Muscle layer of duodenum (tissue), 2 donors: ENCODE measurements at regions not wholly inside any gene's neighbourhood (a gene's known extent, or its start where the extent isn't known, plus 50 kb on each side); places are given as distances from the start of the nearest gene placed in this dataset.

Experiments used
- H3K27ac ChIP-seq: one replicate; pipeline ENCODE4 v1.7.0; 2013; ENCODE audit warnings: mild to moderate bottlenecking, low read length
- H3K27me3 ChIP-seq: one replicate; pipeline ENCODE4 v1.7.0; 2013; ENCODE audit warnings: low read depth, mild to moderate bottlenecking, control low read depth, low read length
- H3K36me3 ChIP-seq, 2 donors: one replicate each; pipeline ENCODE4 v1.7.0; 2013; ENCODE audit warnings: low read length in 2 of 2, control low read depth in 1 of 2, mild to moderate bottlenecking in 1 of 2; ENCODE audit not compliant: insufficient read depth in 2 of 2, control insufficient read depth in 1 of 2
- H3K4me1 ChIP-seq, 2 donors: one replicate each; pipeline ENCODE4 v1.7.0; 2013; ENCODE audit warnings: low read length in 2 of 2, mild to moderate bottlenecking in 2 of 2, control low read depth in 1 of 2, moderate library complexity in 1 of 2; ENCODE audit not compliant: insufficient read depth in 2 of 2, control insufficient read depth in 1 of 2
- H3K4me3 ChIP-seq, 2 donors: one replicate each; pipeline ENCODE4 v1.7.0; 2013; ENCODE audit warnings: low read length in 2 of 2, low read depth in 1 of 2, mild to moderate bottlenecking in 1 of 2
- H3K9me3 ChIP-seq, 2 donors: one replicate each; pipeline ENCODE4 v1.7.0; 2013; ENCODE audit warnings: low read length in 2 of 2, control low read depth in 1 of 2, mild to moderate bottlenecking in 1 of 2; ENCODE audit not compliant: control insufficient read depth in 1 of 2
- donor health status: healthy.

DNA sequence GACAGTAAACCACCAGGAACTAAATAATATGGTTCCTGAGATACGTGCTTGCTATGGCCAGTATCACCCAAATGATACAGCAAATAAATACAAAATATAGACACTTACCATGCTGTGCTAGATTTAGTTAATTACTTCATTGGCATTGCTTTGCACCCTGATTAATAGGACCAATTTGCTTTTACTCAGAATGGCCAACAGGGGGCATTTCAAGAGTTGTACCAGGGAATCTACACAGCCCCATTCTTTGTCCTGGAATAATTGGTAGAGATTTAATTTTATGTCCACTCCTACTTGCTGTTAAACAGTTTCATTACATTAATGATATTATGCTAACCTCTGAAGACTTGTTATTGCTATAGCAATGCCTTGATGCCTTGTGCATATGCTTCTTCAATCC lies 280.8 kb downstream of the RERGL start:
- Histone ChIP-seq H3K4me1 (no peaks in the 10 kb centered on the region), H3K27ac (no peak overlapping the region), H3K9me3 (peaks cover 0 to 15% of the 10 kb centered on the region in 2 donors), H3K4me3 (no peak overlapping the region), H3K27me3 (no peaks in the 10 kb centered on the region), H3K36me3 (no peaks in the 10 kb centered on the region)

DNA sequence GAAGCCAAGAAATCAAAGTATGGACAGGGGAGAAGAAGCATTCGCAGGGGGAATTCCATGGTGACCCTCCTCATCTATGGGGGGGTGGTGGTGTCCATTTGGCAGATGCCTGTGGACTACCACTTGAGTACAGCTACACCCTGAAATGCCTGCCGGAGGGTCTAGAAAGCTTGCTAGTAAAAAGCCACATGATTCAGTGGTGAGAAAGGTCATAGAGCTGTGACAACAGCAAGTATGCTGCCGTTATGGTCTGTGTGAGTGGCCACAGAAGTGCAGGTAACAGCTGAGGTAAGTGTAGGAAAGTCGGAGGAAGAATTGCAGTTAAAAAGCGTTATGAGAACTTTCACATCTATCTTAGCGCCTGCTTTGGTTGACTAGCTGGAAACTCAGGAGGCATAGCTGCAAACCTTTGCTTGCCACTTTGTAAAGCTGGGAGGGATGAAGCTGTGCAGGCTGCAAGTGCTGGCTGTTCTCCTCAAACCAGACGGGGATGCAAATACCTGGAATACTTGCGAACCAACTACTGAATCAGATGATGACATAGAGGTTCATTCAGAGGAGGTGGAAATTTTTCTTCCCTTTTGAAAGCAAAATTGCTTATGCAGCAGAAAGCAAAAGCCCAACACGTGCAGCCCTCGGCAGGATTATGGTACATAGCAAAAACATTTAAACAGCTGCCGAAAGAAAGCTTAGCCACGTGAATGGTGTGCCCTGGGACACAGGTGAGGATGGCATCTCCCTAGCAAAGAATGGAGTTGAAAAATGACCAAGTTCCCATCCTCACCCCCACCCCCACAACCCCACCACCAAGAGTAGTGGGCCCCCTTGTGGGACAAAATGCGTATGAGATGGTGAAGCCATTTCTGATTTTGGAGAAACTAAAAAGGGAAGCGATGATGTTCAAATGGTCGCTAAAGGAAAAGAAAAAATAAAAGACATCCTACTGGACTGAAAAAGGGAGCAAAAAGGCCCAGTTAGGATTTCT lies 287.0 kb downstream of the RERGL start:
- no peak overlapping the region for H3K27ac ChIP-seq
- H3K27me3 ChIP-seq, result no peaks in the 10 kb centered on the region
- no peaks in the 10 kb centered on the region for H3K36me3 ChIP-seq
- no peaks in the 10 kb centered on the region for H3K4me1 ChIP-seq
- H3K9me3 ChIP-seq, result no peaks in the 10 kb centered on the region
- H3K4me3 ChIP-seq, result no peak overlapping the region

DNA sequence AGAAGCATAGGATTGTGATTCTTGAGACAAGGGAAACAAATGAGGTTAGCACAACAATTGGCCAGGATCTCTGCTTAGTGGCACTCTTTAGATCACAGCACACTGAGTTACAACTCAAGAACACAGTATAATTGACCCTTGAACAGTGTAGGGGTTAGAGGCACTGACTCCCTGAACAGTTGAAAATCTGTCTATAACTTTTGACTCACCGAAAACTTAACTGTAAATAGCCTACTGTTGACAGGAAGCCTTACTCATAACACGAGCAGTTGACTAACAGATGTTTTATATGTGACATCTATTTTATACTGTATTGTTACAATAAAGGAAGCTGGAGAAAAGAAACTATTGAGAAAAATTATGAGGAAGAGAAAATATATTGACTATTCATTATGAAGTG lies 296.1 kb downstream of the RERGL start:
- no peak overlapping the region for H3K27ac ChIP-seq
- H3K36me3 ChIP-seq, result no peaks in the 10 kb centered on the region
- H3K4me1 ChIP-seq, result no peaks in the 10 kb centered on the region
- H3K9me3 ChIP-seq, result no peaks in the 10 kb centered on the region
- H3K4me3 ChIP-seq, result no peak overlapping the region
- H3K27me3 ChIP-seq, result no peaks in the 10 kb centered on the region

DNA sequence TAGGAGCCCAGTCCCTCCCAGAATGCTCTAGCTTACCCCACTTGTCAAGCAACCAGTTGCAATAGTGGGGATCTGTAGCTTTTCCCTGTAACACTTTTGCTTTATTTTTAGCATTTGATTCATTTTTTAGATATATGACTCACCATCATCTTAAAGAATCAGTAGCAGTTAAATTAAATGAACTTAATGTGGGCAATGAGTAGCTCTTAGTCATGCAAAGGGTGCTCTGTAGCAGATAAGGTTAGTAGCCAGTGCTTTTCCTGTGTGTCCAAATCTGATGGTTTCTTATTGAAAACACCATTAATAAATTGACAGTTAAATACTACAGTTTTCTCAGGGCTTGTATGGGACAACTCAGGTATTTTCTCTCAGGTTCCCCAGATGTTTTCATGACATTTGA lies 311.8 kb downstream of the RERGL start:
- H3K27ac ChIP-seq, result no peak overlapping the region
- no peaks in the 10 kb centered on the region for H3K4me1 ChIP-seq
- H3K4me3 ChIP-seq, result no peak overlapping the region
- no peaks in the 10 kb centered on the region for H3K9me3 ChIP-seq
- no peaks in the 10 kb centered on the region for H3K27me3 ChIP-seq
- H3K36me3 ChIP-seq, result no peaks in the 10 kb centered on the region

DNA sequence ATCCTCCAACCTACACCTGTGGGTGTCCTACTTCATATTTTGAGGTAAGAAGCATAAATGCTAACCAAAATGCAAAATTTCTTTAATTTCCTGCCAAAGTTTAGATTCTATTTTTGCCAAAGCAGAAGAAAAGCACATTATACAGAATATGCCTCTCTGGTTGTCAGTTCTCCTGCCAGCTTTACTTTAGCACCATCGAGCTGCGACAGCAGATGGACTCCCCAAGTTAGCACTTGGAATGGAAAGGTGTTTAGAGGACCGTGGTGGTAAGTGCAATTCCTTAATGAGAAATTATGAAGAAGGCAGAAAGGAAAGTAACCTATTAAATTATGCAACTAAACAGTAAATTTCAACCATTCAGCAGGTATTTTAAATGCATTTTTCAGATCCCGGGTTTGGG lies 326.6 kb downstream of the RERGL start:
- Histone ChIP-seq H3K36me3 (no peaks in the 10 kb centered on the region), H3K27ac (no peak overlapping the region), H3K27me3 (no peaks in the 10 kb centered on the region), H3K4me1 (no peaks in the 10 kb centered on the region), H3K9me3 (no peaks in the 10 kb centered on the region), H3K4me3 (no peak overlapping the region)

DNA sequence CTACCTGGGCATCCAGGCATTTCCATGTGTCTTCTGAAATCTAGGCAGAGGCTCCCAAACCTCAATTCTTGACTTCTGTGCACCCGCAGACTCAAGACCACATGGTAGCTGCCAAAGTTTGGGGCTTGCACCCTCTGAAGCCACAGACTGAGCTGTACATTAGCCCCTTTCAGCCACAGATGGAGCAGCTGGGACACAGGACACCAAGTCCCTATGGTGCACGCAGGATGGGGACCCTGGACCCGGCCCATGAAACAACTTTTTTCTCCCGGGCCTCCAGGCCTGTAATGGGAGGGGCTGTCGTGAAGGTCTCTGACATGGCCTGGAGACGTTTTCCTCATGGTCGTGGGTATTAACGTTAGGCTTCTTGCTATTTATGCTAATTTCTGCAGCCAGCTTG lies 330.0 kb downstream of the RERGL start:
- H3K4me3 ChIP-seq, result no peak overlapping the region
- no peaks in the 10 kb centered on the region for H3K4me1 ChIP-seq
- no peaks in the 10 kb centered on the region for H3K36me3 ChIP-seq
- peaks cover 0 to 11% of the 10 kb centered on the region in 2 donors for H3K9me3 ChIP-seq
- H3K27me3 ChIP-seq, result no peaks in the 10 kb centered on the region
- H3K27ac ChIP-seq, result no peak overlapping the region
